Hindlimb muscle (tissue), 1 donor: ENCODE measurements at regions not wholly inside any gene's neighbourhood (a gene's known extent, or its start where the extent isn't known, plus 50 kb on each side); places are given as distances from the start of the nearest gene placed in this dataset.

Experiments used
- DNase-seq: peaks from one replicate; pipeline ENCODE4 v3.0.0-alpha.2; 2013

DNA sequence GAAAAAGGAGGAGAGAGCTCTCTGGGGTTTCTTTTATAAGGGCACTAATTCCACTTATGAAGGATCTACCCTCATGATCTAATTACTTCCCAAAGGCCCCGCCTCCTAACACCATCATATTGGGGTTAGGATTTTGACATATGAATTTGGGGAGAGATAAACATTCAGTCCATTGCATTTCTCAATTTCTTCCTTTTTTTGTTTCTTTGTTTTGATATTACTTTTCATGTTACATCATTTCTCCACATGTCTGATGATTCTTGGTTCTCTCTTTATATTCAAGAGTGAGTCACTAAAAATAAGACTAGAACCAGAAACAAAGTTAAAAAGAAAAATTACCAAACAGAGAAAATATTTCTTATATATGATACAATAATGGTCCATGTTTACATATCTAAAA, 63.2 kb upstream of the DUSP10 start:
- no peak for DNase-seq

DNA sequence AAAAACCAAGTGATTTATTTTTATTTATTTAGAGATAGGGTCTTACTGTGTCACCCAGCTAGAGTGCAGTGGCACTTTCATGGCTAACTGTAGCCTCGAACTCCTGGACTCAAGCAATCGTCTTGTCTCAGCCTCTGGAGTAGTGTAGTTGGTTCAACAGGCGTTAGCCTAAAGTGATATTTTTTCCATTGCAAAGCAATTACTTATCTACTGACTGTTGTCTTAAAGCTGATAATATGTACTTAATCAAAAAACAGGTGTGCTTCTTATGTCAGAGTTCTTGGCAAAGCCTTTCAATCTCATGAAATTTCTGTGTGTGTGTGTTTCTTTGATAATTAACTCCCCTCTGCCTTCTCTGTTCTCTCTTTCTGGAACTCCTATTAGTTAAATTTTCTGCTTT, 62.4 kb upstream of the DUSP10 start:
- no peak for DNase-seq

DNA sequence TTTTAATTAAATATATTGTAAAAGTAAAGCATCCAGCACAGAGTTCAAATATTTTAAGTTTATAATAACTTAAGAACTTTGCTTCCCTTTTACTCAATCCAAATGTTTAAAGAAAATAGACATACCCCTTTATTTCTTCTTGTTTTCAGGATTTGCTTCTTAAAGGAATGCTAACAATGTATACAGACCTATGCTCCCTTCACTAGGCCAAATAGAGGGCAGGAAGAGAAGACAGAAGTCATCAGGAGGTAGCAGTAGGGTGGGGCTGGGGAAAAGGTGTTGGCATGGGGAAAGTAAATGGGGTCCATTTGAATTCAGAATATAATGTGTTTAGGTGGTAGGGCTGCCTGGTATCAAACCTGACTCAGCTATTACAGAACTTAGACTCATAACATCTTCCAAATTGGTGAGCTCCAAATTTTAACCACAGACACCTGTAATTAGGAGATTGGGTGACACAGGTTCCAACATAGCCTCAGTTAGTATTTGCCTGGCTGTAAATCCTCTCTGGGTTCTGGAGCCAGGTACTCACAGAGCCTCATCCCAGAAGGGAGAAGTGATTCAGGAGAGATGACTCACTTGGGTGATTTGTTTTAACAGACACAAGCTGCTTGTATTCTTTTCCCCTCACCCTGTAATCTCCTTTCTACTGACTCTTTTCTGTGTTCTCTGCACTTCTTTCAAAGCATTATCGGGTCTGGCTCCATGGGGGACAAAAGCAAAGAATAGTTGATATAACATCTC, 60.1 kb upstream of the DUSP10 start:
- no peak for DNase-seq

DNA sequence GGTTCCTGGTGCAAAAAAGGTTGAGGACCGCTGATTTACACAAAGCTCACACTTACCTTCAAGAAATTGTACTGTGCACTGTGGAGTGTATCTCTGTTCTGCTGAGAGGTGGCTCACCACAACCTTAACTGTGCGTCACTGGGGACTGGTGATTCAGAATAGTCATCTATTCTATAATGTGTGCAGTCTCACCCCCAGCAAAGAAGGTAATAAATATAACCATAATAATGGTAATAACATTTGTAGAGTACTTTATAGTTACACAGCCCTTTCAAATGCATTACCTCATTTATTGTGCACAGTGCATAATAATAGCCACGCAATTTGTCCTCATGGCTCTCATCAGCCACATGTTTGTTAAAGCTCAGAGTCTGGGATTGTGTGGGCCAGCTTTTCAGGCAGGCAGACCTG, 59.4 kb upstream of the DUSP10 start:
- DNase-seq, result no peak

DNA sequence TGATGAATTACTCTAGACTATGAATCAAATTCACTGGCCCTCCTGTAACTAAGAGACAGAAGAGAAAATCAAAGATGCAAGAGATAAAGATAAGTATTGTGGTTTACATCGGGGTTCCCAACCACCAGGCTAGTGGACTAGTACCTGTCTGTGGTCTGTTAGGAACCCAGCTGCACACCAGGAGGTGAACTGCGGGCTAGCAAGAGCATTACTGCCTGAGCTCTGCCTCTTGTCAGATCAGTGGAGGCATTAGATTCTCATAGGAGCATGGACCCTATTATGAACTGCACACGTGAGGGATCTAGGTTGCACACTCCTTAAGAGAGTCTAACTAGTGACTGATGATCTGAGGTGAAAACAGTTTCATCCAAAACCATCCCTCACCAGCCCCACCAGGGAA, 58.9 kb upstream of the DUSP10 start:
- DNase-seq, result no peak

DNA sequence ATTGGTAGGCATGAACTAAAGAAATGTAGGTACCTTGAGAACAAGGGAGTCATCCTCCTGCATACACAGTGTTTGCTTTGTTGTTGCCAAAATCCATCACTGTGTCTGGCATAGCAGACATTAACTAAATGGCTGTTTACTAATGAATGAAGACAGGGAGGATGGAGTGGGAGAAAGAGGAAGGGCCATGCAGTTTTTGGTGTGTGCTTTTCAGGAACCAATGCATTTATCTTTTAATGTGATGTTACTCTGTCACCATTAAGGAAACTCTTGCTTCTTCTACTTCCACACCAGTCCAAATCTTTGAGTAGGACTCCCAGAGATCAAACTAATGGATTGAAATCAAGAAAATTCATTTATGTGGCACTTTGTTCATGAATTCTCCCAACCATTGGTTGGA, 55.6 kb upstream of the DUSP10 start:
- no peak for DNase-seq

DNA sequence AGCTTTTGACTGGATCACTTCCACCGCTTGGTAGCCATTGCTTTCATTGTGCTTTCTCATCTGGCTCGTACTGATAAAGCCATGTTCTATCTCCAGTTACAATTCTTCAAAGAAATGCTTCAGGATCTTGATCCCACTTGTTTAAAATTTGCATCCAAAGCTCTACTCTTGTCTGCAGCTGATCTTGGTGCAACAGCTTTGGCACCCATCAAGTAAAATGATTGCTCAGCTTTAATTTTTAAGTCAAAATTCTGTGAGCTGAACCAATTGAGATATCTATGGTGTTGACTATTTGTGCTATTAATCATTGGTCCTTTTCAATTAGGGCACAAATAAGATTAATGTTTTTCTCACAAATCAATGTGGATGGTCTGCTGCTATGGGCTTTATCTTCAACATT, 54.8 kb upstream of the DUSP10 start:
- no peak for DNase-seq

DNA sequence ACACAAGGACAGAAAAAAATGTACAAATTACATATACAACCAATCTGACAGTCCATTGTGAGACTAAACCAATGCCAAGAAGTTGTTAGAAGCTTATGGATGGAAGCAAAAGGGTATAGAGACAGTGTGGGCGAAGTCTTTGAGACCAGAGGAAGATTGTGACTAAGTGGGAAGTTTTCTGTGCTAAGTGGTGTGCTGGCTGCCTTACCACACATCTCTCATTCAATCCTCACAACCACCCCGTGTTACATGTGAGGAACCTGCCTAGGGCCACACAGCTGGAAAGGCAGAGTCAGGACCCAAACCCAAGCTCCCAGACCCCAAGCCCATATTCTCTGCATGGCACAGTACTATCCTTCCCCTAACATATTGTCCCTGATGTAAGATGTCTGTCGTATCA, 53.5 kb upstream of the DUSP10 start:
- DNase-seq, result no peak

DNA sequence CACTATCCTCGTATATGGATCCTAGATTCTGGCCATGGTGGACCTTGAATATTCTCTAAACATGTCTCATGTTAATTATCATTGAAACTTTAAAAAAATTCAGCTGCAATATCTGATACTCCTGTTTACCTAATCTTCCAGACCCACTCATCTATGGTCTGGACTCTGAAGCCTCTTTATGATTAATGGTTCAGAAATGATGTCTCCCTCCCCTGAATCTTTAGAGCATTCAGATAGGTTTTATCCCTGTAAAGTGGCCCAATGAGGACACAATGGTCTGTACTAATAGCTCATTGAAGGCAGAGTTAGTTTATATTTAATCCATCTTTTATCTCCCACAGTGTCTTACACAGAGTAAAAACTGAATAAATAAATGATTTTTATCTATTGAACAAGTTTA, 53.0 kb upstream of the DUSP10 start:
- DNase-seq, result no peak

DNA sequence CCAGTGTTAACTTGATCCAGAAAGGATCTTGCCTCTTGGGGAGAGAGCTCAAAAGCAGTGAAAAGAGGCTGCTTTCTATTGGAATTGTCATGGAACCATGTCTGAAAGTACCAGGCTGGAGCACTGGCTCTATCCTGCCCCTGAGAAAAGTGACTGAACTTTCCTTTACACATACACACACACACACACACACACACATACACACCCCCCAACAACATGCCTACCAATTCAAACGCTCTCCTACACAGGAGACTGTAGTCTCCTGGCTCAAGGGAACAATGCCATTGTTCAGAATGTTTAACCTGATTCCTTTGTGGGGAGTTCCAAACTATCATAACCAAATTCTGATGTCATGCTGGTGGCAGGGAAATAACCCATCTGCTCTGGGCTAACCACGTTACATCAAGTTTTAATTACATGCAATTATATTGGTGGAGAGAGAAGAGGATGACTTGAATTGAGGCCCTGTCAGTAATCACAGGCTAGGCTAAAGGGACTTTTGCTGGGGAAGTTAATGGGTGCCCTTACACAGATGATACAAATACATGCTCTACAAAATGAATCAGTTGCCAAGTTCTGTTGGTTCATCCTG, 52.3 kb upstream of the DUSP10 start:
- DNase-seq, result no peak

DNA sequence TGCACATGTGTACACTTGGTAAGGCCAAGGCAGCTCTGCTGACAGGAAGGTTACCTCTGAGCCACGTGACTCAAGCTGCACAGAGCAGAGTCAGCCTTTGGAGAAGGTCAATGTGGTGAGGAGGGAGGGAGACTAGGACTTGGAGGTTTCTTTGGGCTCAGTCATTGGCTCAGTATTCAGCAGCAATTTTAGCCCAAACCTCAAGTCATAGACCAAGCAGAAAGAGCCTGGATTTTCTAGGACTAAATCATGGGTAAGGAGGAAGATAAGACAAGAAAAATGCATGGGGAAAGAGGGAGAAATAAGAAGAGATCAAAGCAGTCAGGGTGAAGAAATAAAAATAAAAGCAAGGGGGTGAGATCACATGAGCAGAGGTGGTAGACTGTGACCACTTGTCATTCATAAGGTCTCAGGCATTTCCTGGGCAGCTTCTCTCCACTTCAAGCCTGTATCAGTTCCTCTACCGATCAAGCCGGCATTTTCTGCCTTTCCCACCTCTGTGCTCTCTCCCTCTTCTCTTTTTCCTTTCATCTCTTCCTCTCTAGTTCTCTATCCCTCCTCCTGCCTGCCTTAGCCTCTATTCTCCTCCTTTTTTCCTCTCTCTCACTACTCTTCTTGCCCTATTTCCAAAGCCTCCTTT, 51.7 kb upstream of the DUSP10 start:
- no peak for DNase-seq

DNA sequence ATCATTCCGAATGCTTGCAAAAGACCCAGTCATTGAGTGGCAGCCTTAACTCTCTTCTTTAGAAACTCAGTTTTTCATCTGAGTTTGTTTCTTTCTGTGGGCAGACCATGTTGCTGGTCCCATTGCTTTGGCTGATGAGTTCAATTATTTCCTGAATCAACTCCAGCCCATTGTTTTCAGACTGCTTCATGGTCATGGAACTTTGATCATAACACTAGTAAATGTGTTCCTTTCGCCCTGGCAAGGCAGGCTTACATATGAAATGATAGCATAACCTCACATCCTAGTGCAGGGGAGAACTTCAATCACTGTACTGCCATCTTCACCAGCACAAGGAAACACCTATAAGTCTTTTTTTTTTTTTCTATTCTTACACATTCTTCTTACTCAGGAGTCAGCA, 50.0 kb upstream of the DUSP10 start:
- DNase-seq, result no peak
